ENCODE measurements at regions not wholly inside any gene's neighbourhood (a gene's known extent, or its start where the extent isn't known, plus 50 kb on each side); places are given as distances from the start of the nearest gene placed in this dataset.
A peak's percentile ranks its signal among the peaks of the same experiment; 100 is the strongest.

- DNase-seq: no peak
Observed at GRCh38 chr14:76607510-76607909, 153.8 kb upstream of the VASH1 start.

GRCh38 chr14:76612654-76613053, 148.6 kb upstream of the VASH1 start:
- DNase-seq: no peak

- no peak for DNase-seq
Observed at GRCh38 chr14:76613616-76614015, 147.7 kb upstream of the VASH1 start.

- no peak for DNase-seq
Observed at GRCh38 chr14:76615331-76615730, 145.9 kb upstream of the VASH1 start.

GRCh38 chr14:76617440-76617839, 143.8 kb upstream of the VASH1 start:
- no peak for DNase-seq

DNA sequence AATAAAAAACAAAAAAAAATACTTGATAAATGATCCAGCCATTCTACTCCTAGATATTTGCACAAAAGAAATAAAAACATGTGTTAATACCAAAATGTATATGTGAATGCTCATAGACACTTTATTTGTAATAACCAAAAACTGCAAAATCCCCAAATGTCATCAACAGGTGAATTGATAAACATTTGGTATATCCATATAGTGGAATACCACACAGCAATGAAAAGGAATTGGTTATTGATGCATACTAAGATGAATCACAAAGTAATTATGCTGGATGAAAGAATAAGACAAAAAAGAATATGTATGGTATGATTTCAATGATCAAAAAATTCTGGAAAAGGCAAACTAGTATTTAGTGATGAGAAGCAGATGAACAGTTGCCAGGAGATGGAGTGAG, 124.7 kb upstream of the VASH1 start:
- no peak for DNase-seq

DNA sequence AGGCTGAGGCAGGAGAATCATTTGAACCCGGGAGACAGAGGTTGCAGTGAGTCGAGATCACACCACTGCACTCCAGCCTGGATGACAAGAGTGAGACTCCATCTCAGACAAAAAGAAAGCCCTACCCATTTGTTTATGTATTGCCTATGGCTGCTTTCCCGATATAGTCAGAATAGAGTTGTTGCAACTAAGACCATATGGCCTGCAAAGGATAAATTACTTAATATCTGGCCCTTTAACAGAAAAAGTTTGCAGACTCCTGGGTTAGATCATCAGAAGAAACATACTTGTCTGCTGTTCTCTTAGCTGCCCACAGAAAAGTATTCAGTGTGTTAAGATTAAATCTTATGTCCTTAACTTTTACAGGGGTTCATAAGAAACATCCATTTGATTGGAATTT, 122.4 kb upstream of the VASH1 start:
- DNase-seq: no peak

GRCh38 chr14:76639606-76640229, 121.5 kb upstream of the VASH1 start:
- DNase-seq: no peak

GRCh38 chr14:76640923-76641395, 120.3 kb upstream of the VASH1 start:
- no peak for DNase-seq

GRCh38 chr14:76641541-76641940, 119.7 kb upstream of the VASH1 start:
- no peak for DNase-seq

- DNase-seq: no peak
Observed at GRCh38 chr14:76643887-76644286, 117.4 kb upstream of the VASH1 start.

DNA sequence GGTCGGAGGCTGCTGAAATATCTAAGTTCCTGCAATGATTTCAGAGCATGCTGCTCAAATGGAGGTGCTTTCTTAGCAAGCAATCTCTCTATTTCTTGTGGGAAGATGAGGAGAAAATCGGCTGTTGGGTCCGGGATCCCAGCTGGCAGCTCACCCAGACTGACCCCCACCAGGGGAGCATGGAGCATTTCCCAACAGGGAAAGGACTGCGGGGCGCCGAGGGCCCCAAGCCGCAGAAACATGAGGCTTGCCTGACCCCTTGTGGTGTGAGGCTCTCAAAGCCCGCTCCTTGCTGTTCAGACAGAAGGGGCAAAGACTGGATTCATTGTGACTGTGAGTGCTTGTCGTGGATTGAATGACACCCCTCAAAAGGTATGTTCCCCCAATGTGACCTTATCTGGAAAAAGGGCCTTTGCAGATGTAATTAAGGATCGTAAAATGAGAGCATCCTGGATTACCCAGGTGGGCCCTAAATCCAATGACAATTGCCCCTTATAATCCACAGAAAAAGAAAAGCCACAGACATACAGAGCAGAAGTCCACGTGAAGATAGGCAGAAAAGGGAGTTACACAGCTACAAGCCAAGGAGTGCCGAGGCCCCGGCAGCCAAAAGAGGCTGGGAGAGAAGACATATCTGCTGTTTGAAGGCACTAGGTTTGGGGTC, 116.3 kb upstream of the VASH1 start:
- peak; percentile 27 to 33 for DNase-seq

- DNase-seq: peak; percentile 27 to 29
Observed at GRCh38 chr14:76647697-76648298, 113.5 kb upstream of the VASH1 start.

DNA sequence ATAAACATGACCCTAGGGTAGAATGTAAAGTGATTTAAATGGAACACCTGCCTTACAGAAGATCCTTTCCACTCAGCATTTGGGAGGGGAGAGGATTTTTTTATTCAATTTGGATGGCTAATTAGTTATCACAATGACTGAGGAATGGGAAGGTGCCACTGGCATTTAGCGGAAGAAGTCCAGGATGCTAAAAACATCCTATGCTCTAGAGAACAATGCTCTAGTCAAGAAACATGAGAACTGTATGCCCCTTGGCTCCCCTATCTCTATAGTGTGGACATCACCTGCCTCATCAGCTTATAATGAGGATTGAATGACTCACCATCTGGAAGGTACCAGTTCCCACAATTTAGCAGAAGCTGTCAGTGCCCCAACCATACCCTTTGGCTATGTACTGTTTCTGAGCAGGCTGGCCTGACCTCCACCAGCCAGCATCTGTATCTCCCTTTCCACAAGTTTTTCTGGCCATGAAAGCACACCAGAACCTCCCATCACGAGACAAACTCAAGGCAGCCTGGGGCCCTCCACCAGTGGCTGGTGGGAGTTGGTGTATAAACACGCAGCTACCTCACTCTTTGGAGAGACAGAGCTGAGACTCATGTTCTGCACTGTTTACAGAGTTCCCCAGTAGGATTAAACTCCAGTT, 109.7 kb upstream of the VASH1 start:
- no peak for DNase-seq

DNA sequence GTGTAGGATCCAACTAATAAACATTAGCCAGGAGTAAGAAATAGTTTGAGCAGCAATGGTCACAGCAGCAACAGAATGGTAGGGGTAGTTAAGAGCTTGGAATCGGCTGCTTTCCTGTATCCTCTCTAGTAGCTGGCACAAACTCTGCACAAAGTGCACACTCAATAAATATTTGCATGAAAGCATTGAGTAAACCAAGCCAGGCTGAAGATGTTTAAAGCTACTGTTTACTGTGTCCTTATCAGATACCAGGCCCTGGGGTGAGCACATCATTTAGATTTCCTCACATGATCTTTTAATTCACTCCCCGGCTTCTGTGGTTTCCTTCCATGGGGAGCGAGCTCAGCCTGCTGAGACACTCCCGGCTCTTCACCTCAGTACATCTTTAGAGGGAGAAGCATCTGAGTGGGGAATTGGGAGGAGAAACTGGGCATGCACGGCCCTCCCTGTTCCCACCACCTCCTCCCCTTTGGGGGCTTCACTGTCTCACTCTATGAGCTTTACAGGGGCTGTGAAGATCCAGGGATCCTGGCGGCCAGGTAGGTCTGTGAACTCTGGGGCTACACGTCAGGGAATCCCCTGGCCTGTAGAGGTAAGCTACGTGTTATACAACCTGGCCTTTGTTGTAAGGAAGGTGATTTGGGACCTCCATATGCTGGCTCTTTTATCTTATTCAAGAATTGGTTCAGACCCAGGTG, 107.2 kb upstream of the VASH1 start:
- DNase-seq: no peak

GRCh38 chr14:76654573-76655108, 106.6 kb upstream of the VASH1 start:
- DNase-seq: no peak

DNA sequence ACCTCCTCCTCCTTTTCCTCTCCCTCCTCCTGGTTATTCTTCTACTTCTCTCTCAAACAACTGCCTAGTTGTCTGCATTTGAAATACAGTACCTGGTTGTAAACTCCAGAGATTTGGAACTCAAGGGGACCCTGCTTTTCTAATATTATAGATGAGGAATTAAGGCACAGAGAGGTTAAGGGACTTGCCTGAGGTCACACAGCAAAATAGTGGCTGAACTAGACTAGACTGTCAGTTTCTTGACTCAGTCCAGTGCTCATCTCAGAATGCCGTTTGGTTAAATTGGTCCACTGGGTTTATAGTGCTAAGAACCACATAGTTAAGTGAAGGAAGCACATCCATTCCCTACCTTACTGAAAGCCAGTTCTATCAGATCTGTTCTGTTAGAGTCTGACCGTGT, 105.9 kb upstream of the VASH1 start:
- no peak for DNase-seq

DNA sequence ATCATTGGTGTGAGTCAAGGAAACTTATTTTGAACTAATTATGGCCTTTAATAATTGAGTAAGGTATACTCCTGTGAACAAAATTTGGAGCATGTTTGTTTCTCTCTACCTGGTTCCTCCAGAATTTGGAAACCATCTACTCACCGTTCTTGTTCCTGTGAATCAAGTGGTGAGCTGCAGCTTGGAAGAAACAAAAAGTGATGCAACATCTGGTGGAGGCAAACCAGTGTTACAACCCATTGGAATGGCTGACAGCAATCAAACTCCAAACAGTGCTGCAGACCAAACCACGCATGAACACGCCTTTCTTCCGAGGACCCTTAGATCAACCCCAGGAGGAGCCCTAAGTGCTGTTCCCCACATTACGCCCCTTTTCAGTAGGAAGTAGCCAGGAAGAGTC, 104.7 kb upstream of the VASH1 start:
- DNase-seq: no peak

DNA sequence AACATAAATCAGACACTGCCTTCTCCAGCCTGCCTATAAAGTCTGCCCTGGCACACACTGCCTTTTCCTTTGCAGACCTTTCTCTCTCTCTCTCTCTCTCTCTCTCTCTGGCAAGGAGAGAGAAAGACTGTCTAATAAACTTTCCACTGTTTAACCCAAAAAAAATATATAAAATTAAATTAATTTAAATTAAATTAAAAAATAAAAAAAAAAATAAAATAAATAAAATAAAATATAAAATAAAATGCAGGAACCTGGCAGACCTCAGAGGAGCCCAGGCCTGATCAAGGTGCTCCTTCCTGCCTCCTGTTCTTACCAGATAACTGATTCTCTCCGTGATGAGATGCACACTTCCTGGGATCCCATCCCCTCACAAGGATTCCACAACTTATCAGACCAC, 103.9 kb upstream of the VASH1 start:
- DNase-seq: no peak

DNA sequence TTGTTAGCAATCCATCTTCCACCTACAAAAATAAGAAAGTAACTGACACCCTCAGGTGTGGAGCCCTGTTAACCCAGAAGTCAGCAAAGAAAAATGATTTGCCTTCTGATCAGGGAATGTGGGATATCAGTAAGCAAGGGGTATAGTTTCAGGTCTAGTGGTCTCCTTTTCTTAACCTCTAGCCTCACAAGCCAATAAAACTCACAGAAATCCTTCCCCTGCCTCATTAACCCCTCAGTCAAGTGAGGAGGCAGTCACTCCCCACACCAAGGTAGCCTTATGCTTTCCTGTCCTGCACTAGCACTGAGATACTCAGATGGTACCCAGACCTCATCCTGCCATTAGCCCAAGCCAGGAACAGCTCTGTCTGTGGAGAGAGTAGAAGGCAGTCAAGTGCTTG, 103.4 kb upstream of the VASH1 start:
- no peak for DNase-seq

- no peak for DNase-seq
Observed at GRCh38 chr14:76662580-76662979, 98.7 kb upstream of the VASH1 start.

DNA sequence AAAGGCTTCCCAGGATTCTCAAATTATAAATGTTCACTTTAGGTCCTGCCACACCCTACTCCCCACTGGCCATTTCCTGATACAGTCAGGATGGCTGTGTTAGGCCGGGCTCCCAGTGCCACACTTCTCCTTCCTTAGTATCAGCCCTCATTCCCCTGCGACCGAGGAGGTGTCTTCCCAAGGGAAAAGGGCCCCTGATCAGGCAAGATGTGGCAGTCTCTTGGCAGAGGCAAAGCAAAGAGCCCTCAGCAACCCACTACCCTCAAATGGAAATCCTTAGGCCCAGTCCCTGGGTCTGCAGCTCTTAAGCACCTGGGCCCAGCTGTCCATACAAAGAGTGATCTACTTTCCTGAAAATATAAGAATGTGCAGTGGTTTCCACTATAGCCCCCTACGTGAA, 96.5 kb upstream of the VASH1 start:
- no peak for DNase-seq

DNA sequence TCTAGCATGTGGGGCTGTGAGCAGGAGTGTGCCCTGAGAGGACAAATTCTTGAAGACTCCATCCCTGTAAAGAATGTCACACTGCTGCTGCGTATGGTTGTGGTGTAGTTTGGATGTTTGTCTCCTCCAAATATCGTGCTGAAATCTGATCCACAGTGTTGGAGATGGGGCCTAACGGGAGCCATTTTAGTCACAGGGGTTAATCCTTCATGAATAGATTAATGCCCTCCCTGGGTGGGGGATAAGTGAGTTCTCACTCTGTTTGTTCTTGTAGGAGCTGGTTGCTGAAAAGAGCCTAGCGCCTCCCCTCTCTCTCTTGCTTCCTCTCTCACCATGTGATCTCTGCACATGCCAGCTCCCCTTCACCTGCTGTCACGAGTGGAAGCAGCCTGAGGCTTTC, 94.5 kb upstream of the VASH1 start:
- DNase-seq: no peak
